HepG2 (cell line): ENCODE measurements at regions not wholly inside any gene's neighbourhood (a gene's known extent, or its start where the extent isn't known, plus 50 kb on each side); places are given as distances from the start of the nearest gene placed in this dataset.

Experiments used
- small RNA-seq, 3 experiments: library from RNA; depleted of rRNA; stranded (forward); fragments of <200 nt; gene quantifications; one replicate each; pipeline ENCODE3, GENCODE V24; 2012; ENCODE audit warnings: low read depth in 2 of 3, low replicate concordance in 1 of 3; ENCODE audit not compliant: insufficient read length in 3 of 3, insufficient read depth in 2 of 3

Small RNA genes in the stretch of these regions (small RNA-seq; reads per million reads assigned to genes)
- gene AC087258.2: 0 reads per million in 3 experiments
